Naive thymus-derived CD8-positive, alpha-beta T cell (primary cell): ENCODE measurements at regions not wholly inside any gene's neighbourhood (a gene's known extent, or its start where the extent isn't known, plus 50 kb on each side); places are given as distances from the start of the nearest gene placed in this dataset.

Experiments used
- ATAC-seq, 2 donors: fragments of 150-1000 bp; cut with Tn5 transposase in 1 of 2; sonication (Bioruptor Pico), chemical (Tn5 transposase) in 1 of 2; 1 replicate in 1 of 2; 2 replicates in 1 of 2; pipeline ENCODE4 v1.10.0; 2021; ENCODE audit warnings: mild to moderate bottlenecking in 2 of 2, moderate library complexity in 2 of 2
- POLR2A ChIA-PET: fragments of 350-600 bp; sonication (Branson Sonifier 250); formaldehyde crosslinking; loops from one replicate; lab custom pipeline; 2021; ENCODE audit warnings: antibody characterized with exemption; lab: Charles Lee
- DNase-seq, 10 donors: peaks; one replicate each; pipeline versions ENCODE4 v3.0.0 to v3.0.0-alpha.2; 2020 to 2022
- H3K27ac Mint-ChIP-seq, 10 donors: one replicate each; pipeline ENCODE4 v1.8.0; 2020 to 2022; ENCODE audit warnings: mild to moderate bottlenecking in 10 of 10, mixed read lengths in 10 of 10, moderate library complexity in 4 of 10, inconsistent platforms in 1 of 10
- H3K27me3 Mint-ChIP-seq, 5 donors: one replicate each; pipeline ENCODE4 v1.8.0; 2021 to 2022; ENCODE audit warnings: mixed read lengths in 5 of 5
- H3K36me3 Mint-ChIP-seq, 3 donors: one replicate each; pipeline ENCODE4 v1.8.0; 2020 to 2022; ENCODE audit warnings: mixed read lengths in 3 of 3, mild to moderate bottlenecking in 2 of 3, inconsistent platforms in 1 of 3
- H3K4me1 Mint-ChIP-seq, 4 donors: one replicate each; pipeline ENCODE4 v1.8.0; 2021 to 2022; ENCODE audit warnings: mixed read lengths in 4 of 4
- H3K4me3 Mint-ChIP-seq, 10 donors: one replicate each; pipeline ENCODE4 v1.8.0; 2020 to 2022; ENCODE audit warnings: mild to moderate bottlenecking in 10 of 10, mixed read lengths in 10 of 10, moderate library complexity in 6 of 10, inconsistent platforms in 1 of 10
- H3K9me3 Mint-ChIP-seq, 9 donors: one replicate each; pipeline ENCODE4 v1.8.0; 2020 to 2022; ENCODE audit warnings: mixed read lengths in 9 of 9, mild to moderate bottlenecking in 3 of 9, inconsistent platforms in 1 of 9, moderate library complexity in 1 of 9

DNA sequence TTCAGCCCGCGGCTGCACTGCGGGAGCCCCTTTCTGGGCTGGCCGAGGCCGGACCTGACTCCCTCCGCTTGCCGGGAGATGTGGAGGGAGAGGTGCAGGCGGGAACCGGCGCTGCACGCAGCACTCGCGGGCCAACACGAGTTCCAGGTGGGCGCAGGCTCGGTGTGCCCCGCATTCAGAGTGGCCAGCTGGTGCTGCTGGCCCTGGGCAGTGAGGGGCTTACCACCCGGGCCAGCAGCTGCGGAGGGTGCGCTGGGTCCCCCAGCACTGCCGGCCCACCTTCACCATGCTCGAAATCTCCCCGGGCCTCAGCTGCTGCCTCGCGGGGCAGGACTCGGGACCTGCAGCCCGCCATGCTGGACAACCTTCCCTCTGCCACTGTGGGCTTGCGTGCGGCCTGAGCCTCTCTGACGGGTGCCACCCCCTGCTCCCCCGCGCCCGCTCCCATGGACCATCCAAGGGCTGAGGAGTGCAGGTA, 733.5 kb upstream of the CCDC54 start:
- H3K36me3 Mint-ChIP-seq = no peaks in the 10 kb centered on the region
- H3K4me1 Mint-ChIP-seq = peaks cover 0 to 4% (median 0%) of the 10 kb centered on the region in 4 donors
- H3K27ac Mint-ChIP-seq = no peak overlapping the region
- H3K9me3 Mint-ChIP-seq = peaks cover 0 to 1% (median 0%) of the 10 kb centered on the region in 9 donors
- ATAC-seq = no peak
- POLR2A ChIA-PET = no interaction called here
- H3K27me3 Mint-ChIP-seq = peaks cover 0 to 10% (median 9%) of the 10 kb centered on the region in 5 donors
- DNase-seq = no peak
- no peak overlapping the region for H3K4me3 Mint-ChIP-seq

GRCh38 chr3:106673926-106674569, 703.2 kb upstream of the CCDC54 start:
- DNase-seq (no peak), ATAC-seq (no peak)
- no peak overlapping the region for H3K4me3 Mint-ChIP-seq
- H3K27ac Mint-ChIP-seq = no peak overlapping the region
- peaks cover 0 to 5% (median 0%) of the 10 kb centered on the region in 9 donors for H3K9me3 Mint-ChIP-seq
- H3K4me1 Mint-ChIP-seq = no peaks in the 10 kb centered on the region
- peaks cover 0 to 1% (median 0%) of the 10 kb centered on the region in 5 donors for H3K27me3 Mint-ChIP-seq
- H3K36me3 Mint-ChIP-seq = no peaks in the 10 kb centered on the region
- POLR2A ChIA-PET = no interaction called here

DNA sequence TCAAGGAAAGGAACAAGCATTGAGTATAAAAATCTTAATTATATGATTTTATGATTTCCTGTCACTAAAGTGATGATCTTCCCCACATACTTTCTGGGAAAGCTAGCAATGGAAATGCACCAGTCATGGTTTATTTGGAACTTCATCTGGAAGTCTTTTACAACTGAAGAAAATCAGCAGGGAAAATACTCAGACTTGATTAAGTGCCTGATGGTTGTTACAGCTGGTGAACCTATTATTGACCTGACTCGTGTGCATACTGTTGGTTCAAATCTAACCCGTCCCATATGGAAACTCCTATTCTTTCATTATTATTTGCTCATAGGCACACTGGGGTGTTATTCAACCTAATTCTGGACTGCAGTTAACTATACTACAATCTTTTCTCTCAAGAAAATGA, 701.8 kb upstream of the CCDC54 start:
- peaks cover 2 to 7% (median 4%) of the 10 kb centered on the region in 5 donors for H3K27me3 Mint-ChIP-seq
- no peaks in the 10 kb centered on the region for H3K4me1 Mint-ChIP-seq
- DNase-seq (no peak), ATAC-seq (no peak)
- no peak overlapping the region for H3K27ac Mint-ChIP-seq
- no peak overlapping the region for H3K4me3 Mint-ChIP-seq
- peaks cover 0 to 5% (median 0%) of the 10 kb centered on the region in 9 donors for H3K9me3 Mint-ChIP-seq
- POLR2A ChIA-PET = no interaction called here
- H3K36me3 Mint-ChIP-seq = no peaks in the 10 kb centered on the region

DNA sequence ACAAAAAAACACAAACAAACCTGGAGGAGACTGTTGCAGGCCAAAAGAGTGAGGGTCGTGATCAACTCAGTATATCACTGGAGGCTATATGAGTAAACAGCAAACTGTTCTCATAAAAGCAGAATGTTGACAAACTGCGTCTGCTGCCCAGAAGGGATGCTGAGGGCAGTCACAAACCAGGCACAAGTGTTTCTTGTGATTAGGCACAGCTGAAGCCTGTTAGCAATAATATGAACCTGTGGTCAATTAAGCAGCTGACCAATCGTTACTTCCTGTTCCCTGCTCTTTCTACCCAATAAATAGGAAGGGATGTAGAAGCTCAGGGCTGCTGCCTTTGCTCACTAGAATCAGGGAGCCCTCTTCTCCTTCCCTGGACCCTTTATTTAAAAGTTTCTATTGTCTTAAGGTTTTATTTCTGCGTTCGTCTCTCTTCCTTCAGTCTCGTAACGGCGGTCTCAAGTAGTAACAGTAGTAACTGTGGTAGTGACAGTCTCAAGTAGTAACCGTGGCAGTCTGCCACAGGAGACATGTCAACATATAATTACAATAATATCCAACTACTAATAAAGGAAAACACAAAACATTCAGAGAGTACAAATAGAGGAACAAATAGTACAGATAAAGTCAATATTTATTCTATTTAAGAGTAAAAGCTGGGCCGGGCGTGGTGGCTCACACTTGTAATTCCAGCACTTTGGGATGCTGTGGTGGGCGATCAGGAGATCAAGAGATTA, 698.4 kb upstream of the CCDC54 start:
- Mint-ChIP-seq H3K27ac (no peak overlapping the region), H3K27me3 (peaks cover 4 to 19% (median 7%) of the 10 kb centered on the region in 5 donors), H3K4me1 (no peaks in the 10 kb centered on the region), H3K36me3 (no peaks in the 10 kb centered on the region), H3K4me3 (no peak overlapping the region), H3K9me3 (peaks cover 0 to 3% (median 0%) of the 10 kb centered on the region in 9 donors)
- DNase-seq (no peak), ATAC-seq (no peak)
- POLR2A ChIA-PET = no interaction called here

- H3K4me1 Mint-ChIP-seq = no peaks in the 10 kb centered on the region
- no peaks in the 10 kb centered on the region for H3K9me3 Mint-ChIP-seq
- H3K27ac Mint-ChIP-seq = no peak overlapping the region
- H3K4me3 Mint-ChIP-seq = no peak overlapping the region
- H3K27me3 Mint-ChIP-seq = peaks cover 4 to 19% (median 6%) of the 10 kb centered on the region in 5 donors
- DNase-seq (no peak), ATAC-seq (no peak)
- no peaks in the 10 kb centered on the region for H3K36me3 Mint-ChIP-seq
- POLR2A ChIA-PET = no interaction called here
These were observed 693.2 kb upstream of the CCDC54 start for GRCh38 chr3:106683953-106684620.

- H3K36me3 Mint-ChIP-seq = no peaks in the 10 kb centered on the region
- POLR2A ChIA-PET = no interaction called here
- no peak overlapping the region for H3K4me3 Mint-ChIP-seq
- no peak overlapping the region for H3K27ac Mint-ChIP-seq
- peaks cover under 1 to 10% (median 3%) of the 10 kb centered on the region in 5 donors for H3K27me3 Mint-ChIP-seq
- no peaks in the 10 kb centered on the region for H3K9me3 Mint-ChIP-seq
- no peaks in the 10 kb centered on the region for H3K4me1 Mint-ChIP-seq
- DNase-seq (no peak), ATAC-seq (no peak)
These were observed 691.5 kb upstream of the CCDC54 start for GRCh38 chr3:106685745-106686144.

DNA sequence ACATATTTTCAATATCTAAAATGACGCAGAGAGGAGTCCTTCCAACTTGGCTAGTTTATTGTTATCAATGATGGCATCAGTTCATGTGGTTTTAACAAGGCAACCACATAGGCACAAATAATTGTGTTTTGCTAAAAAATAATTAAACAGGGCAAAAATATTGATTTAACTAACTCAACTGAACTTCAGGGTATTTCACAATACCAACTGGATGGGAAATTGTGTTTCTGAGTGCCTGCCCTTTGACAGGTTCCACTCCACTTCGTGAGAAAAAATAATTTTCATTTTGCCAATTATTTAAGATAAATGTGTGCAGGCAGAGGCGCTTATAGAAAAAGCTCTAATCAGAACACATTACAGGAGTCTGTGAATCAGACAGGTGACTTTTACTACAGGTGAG, 689.3 kb upstream of the CCDC54 start:
- ATAC-seq (no peak), DNase-seq (no peak)
- Mint-ChIP-seq H3K27ac (no peak overlapping the region), H3K9me3 (no peaks in the 10 kb centered on the region), H3K36me3 (no peaks in the 10 kb centered on the region), H3K4me1 (no peaks in the 10 kb centered on the region), H3K4me3 (no peak overlapping the region), H3K27me3 (peaks cover 0 to 3% (median 0%) of the 10 kb centered on the region in 5 donors)
- POLR2A ChIA-PET = no interaction called here

DNA sequence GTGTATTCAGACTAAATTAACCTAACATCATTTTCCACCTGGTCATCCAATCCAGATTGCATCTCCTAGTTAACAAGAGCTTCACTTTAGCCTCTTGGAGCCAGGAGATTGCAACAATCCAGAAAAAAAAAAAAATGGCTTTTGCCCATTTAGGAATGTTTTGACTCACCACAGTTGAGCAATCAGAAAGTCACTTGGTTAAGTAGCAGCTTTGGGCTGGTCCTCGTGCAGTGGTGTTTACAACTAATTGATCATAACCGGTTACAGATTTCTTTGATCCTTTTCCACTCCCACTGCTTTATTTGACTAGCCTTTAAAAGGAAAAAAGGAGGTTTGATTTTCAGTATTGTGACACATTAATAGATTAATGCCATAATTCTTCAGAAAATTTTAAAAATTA, 688.8 kb upstream of the CCDC54 start:
- Mint-ChIP-seq H3K4me3 (no peak overlapping the region), H3K36me3 (no peaks in the 10 kb centered on the region), H3K4me1 (no peaks in the 10 kb centered on the region), H3K27ac (no peak overlapping the region), H3K9me3 (no peaks in the 10 kb centered on the region), H3K27me3 (peaks cover 0 to 3% (median 0%) of the 10 kb centered on the region in 5 donors)
- DNase-seq (no peak), ATAC-seq (no peak)
- POLR2A ChIA-PET = no interaction called here

DNA sequence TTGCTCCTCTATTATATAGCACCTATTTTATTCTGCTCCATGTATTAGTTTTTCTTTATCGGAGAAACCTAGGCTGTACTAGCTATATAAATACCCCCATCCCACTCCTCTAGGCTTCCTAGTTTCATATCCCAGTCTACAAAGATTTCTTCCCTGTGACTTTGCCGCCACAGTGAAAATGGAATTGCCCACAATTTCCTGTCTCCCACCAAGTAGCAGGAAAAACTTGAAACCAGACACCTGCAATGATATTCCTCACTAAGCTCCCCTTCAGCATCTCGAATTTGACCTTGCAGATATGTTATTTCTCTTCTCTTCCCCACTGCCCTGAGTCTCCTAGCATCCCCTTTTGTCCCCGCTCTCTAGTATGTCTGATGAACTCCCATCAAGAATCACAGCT, 685.8 kb upstream of the CCDC54 start:
- H3K9me3 Mint-ChIP-seq = no peaks in the 10 kb centered on the region
- ATAC-seq = no peak
- POLR2A ChIA-PET = no interaction called here
- no peaks in the 10 kb centered on the region for H3K36me3 Mint-ChIP-seq
- no peaks in the 10 kb centered on the region for H3K27me3 Mint-ChIP-seq
- no peaks in the 10 kb centered on the region for H3K4me1 Mint-ChIP-seq
- no peak overlapping the region for H3K4me3 Mint-ChIP-seq
- H3K27ac Mint-ChIP-seq = no peak overlapping the region
- DNase-seq = no peak

DNA sequence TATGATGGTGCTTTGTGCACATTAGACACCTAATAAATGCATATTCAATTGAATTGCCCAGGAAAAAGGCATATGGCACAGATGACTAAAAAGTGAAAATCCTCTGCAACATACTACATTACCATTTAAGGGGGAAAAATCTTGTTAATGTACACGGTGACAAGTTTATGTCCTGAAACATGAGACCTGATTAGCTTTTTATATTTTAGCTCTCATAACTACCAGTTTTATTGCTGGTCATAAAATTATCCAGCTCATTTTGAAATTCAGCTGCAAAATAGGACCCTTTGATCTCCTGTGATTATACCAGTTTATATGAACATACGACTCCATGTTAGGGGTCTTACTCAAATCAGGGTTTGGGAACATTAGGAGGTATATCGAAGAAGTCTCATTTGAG, 684.6 kb upstream of the CCDC54 start:
- POLR2A ChIA-PET = no interaction called here
- H3K9me3 Mint-ChIP-seq = no peaks in the 10 kb centered on the region
- no peaks in the 10 kb centered on the region for H3K36me3 Mint-ChIP-seq
- H3K4me3 Mint-ChIP-seq = no peak overlapping the region
- DNase-seq (no peak), ATAC-seq (no peak)
- no peaks in the 10 kb centered on the region for H3K27me3 Mint-ChIP-seq
- H3K4me1 Mint-ChIP-seq = no peaks in the 10 kb centered on the region
- no peak overlapping the region for H3K27ac Mint-ChIP-seq

- Mint-ChIP-seq H3K4me3 (no peak overlapping the region), H3K4me1 (no peaks in the 10 kb centered on the region), H3K9me3 (no peaks in the 10 kb centered on the region), H3K27me3 (peaks cover 0 to 2% (median 0%) of the 10 kb centered on the region in 5 donors), H3K36me3 (no peaks in the 10 kb centered on the region), H3K27ac (no peak overlapping the region)
- DNase-seq (no peak), ATAC-seq (no peak)
- POLR2A ChIA-PET = no interaction called here
These were observed 678.1 kb upstream of the CCDC54 start for GRCh38 chr3:106699122-106699521.

DNA sequence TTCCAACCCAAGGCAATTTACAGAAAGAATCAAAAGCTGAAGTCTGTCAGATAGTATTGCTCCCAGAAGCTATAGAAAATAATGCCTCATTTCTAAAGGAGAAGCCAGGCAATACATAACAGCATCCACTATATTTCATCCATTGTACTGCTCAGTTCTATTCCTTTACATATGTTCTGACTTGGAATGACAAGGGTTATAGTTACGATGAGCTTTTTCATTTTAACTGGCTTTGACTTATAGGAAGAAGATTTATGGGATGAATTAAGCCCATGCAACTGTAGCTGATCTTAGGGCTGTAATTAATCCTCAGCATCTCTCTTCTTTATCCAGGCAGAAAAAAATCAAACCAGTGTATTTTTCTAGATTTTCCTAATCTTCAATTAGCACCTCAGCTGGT, 676.3 kb upstream of the CCDC54 start:
- POLR2A ChIA-PET = no interaction called here
- DNase-seq = no peak
- no peak for ATAC-seq
- no peaks in the 10 kb centered on the region for H3K4me1 Mint-ChIP-seq
- no peak overlapping the region for H3K27ac Mint-ChIP-seq
- H3K36me3 Mint-ChIP-seq = no peaks in the 10 kb centered on the region
- no peak overlapping the region for H3K4me3 Mint-ChIP-seq
- H3K27me3 Mint-ChIP-seq = peaks cover 0 to 2% (median 0%) of the 10 kb centered on the region in 5 donors
- H3K9me3 Mint-ChIP-seq = no peaks in the 10 kb centered on the region

GRCh38 chr3:106703524-106703923, 673.7 kb upstream of the CCDC54 start:
- Mint-ChIP-seq H3K27ac (no peak overlapping the region), H3K36me3 (no peaks in the 10 kb centered on the region), H3K4me1 (no peaks in the 10 kb centered on the region), H3K27me3 (peaks cover 0 to 2% (median 0%) of the 10 kb centered on the region in 5 donors), H3K4me3 (no peak overlapping the region), H3K9me3 (no peaks in the 10 kb centered on the region)
- POLR2A ChIA-PET = no interaction called here
- DNase-seq (no peak), ATAC-seq (no peak)
